Activated T-cell treated with anti-CD3 and anti-CD28 coated beads, Interleukin-2, amount 50 U/mL, for 4 hours (primary cell): ENCODE measurements at regions not wholly inside any gene's neighbourhood (a gene's known extent, or its start where the extent isn't known, plus 50 kb on each side); places are given as distances from the start of the nearest gene placed in this dataset.

Experiments used
- ATAC-seq, 2 donors: fragments of 200-7000 bp; cut with Tn5 transposase; one replicate each; pipeline ENCODE4 v1.10.0; 2021
- DNase-seq: peaks from one replicate; pipeline ENCODE4 v3.0.0-alpha.2; 2020
- H3K27me3 Mint-ChIP-seq: one replicate; pipeline ENCODE4 v1.8.0; 2021; ENCODE audit warnings: low read depth, mixed read lengths
- H3K36me3 Mint-ChIP-seq: one replicate; pipeline ENCODE4 v1.8.0; 2022; ENCODE audit warnings: mixed read lengths; ENCODE audit not compliant: insufficient read depth
- H3K4me1 Mint-ChIP-seq: one replicate; pipeline ENCODE4 v1.8.0; 2021; ENCODE audit warnings: low read depth, mixed read lengths
- H3K4me3 Mint-ChIP-seq: one replicate; pipeline ENCODE4 v1.8.0; 2021; ENCODE audit warnings: mild to moderate bottlenecking, moderate library complexity, mixed read lengths
- H3K9me3 Mint-ChIP-seq: one replicate; pipeline ENCODE4 v1.8.0; 2021; ENCODE audit warnings: mixed read lengths

- H3K4me3 Mint-ChIP-seq, result no peak overlapping the region
- no peaks in the 10 kb centered on the region for H3K36me3 Mint-ChIP-seq
- no peaks in the 10 kb centered on the region for H3K27me3 Mint-ChIP-seq
- no peak for ATAC-seq
- DNase-seq, result no peak
- peaks cover 3% of the 10 kb centered on the region for H3K9me3 Mint-ChIP-seq
- peaks cover 14% of the 10 kb centered on the region for H3K4me1 Mint-ChIP-seq
Measured at GRCh38 chr4:56286763-56287162, 100.5 kb downstream of the AASDH start.

- Mint-ChIP-seq H3K9me3 (peaks cover 4% of the 10 kb centered on the region), H3K36me3 (no peaks in the 10 kb centered on the region)
- ATAC-seq, result no peak
Measured at GRCh38 chr4:56283375-56283774, 103.9 kb downstream of the AASDH start.

GRCh38 chr4:56282004-56282403, 105.3 kb downstream of the AASDH start:
- H3K27me3 Mint-ChIP-seq, result no peaks in the 10 kb centered on the region
- peaks cover 4% of the 10 kb centered on the region for H3K9me3 Mint-ChIP-seq
- no peaks in the 10 kb centered on the region for H3K4me1 Mint-ChIP-seq
- no peak for ATAC-seq
- H3K36me3 Mint-ChIP-seq, result no peaks in the 10 kb centered on the region
- H3K4me3 Mint-ChIP-seq, result no peak overlapping the region
- no peak for DNase-seq

More at GRCh38 chr4:56283375-56283774, 103.9 kb downstream of the AASDH start:
- Mint-ChIP-seq H3K4me1 (no peaks in the 10 kb centered on the region), H3K27me3 (no peaks in the 10 kb centered on the region), H3K4me3 (no peak overlapping the region)
- no peak for DNase-seq

GRCh38 chr4:56276547-56276946, 110.7 kb downstream of the AASDH start:
- Mint-ChIP-seq H3K4me1 (peaks cover 3% of the 10 kb centered on the region), H3K9me3 (peaks cover 4% of the 10 kb centered on the region), H3K4me3 (no peak overlapping the region), H3K36me3 (no peaks in the 10 kb centered on the region), H3K27me3 (peaks cover 17% of the 10 kb centered on the region)
- ATAC-seq (peak; percentile 53 to 75), DNase-seq (no peak)

GRCh38 chr4:56273391-56273790, 113.9 kb downstream of the AASDH start:
- Mint-ChIP-seq H3K36me3 (no peaks in the 10 kb centered on the region), H3K27me3 (peaks cover 23% of the 10 kb centered on the region), H3K4me1 (peaks cover 3% of the 10 kb centered on the region), H3K9me3 (no peaks in the 10 kb centered on the region), H3K4me3 (no peak overlapping the region)
- ATAC-seq (peak in 1 of 2 donors; percentile 18), DNase-seq (no peak)

- ATAC-seq (no peak), DNase-seq (no peak)
- Mint-ChIP-seq H3K27me3 (peaks cover 23% of the 10 kb centered on the region), H3K36me3 (no peaks in the 10 kb centered on the region), H3K4me1 (peaks cover 3% of the 10 kb centered on the region), H3K4me3 (no peak overlapping the region), H3K9me3 (no peaks in the 10 kb centered on the region)
Measured at GRCh38 chr4:56272927-56273326, 114.4 kb downstream of the AASDH start.

- DNase-seq, result no peak
- Mint-ChIP-seq H3K4me1 (peaks cover 3% of the 10 kb centered on the region), H3K36me3 (no peaks in the 10 kb centered on the region), H3K4me3 (no peak overlapping the region), H3K27me3 (peaks cover 23% of the 10 kb centered on the region), H3K9me3 (no peaks in the 10 kb centered on the region)
- no peak for ATAC-seq
Measured at GRCh38 chr4:56272003-56272402, 115.3 kb downstream of the AASDH start.

GRCh38 chr4:56271131-56271530, 116.2 kb downstream of the AASDH start:
- H3K4me3 Mint-ChIP-seq, result no peak overlapping the region
- H3K4me1 Mint-ChIP-seq, result peaks cover 3% of the 10 kb centered on the region
- DNase-seq (no peak), ATAC-seq (no peak)
- H3K27me3 Mint-ChIP-seq, result peaks cover 21% of the 10 kb centered on the region
- H3K9me3 Mint-ChIP-seq, result no peaks in the 10 kb centered on the region
- no peaks in the 10 kb centered on the region for H3K36me3 Mint-ChIP-seq

GRCh38 chr4:56267558-56267957, 119.7 kb downstream of the AASDH start:
- H3K4me3 Mint-ChIP-seq, result no peak overlapping the region
- peaks cover 13% of the 10 kb centered on the region for H3K9me3 Mint-ChIP-seq
- DNase-seq, result no peak
- ATAC-seq, result no peak
- H3K27me3 Mint-ChIP-seq, result peaks cover 8% of the 10 kb centered on the region
- H3K36me3 Mint-ChIP-seq, result peaks cover 3% of the 10 kb centered on the region
- H3K4me1 Mint-ChIP-seq, result no peaks in the 10 kb centered on the region

- Mint-ChIP-seq H3K4me1 (peaks cover 18% of the 10 kb centered on the region), H3K4me3 (no peak overlapping the region), H3K9me3 (peaks cover 13% of the 10 kb centered on the region), H3K27me3 (peaks cover 2% of the 10 kb centered on the region), H3K36me3 (peaks cover 3% of the 10 kb centered on the region)
- ATAC-seq, result no peak
- DNase-seq, result no peak
Measured at GRCh38 chr4:56264873-56265272, 122.4 kb downstream of the AASDH start.

GRCh38 chr4:56261027-56261426, 126.3 kb downstream of the AASDH start:
- DNase-seq (peak; percentile 23), ATAC-seq (peak; percentile 86 to 96)
- Mint-ChIP-seq H3K27me3 (peaks cover 3% of the 10 kb centered on the region), H3K36me3 (peaks cover 3% of the 10 kb centered on the region), H3K4me1 (peaks cover 18% of the 10 kb centered on the region), H3K4me3 (no peak overlapping the region), H3K9me3 (peaks cover 13% of the 10 kb centered on the region)

- no peak overlapping the region for H3K4me3 Mint-ChIP-seq
- H3K9me3 Mint-ChIP-seq, result peaks cover 13% of the 10 kb centered on the region
- ATAC-seq, result no peak
- DNase-seq, result no peak
- peaks cover 3% of the 10 kb centered on the region for H3K27me3 Mint-ChIP-seq
- H3K4me1 Mint-ChIP-seq, result peaks cover 18% of the 10 kb centered on the region
- H3K36me3 Mint-ChIP-seq, result peaks cover 3% of the 10 kb centered on the region
Measured at GRCh38 chr4:56260320-56260719, 127.0 kb downstream of the AASDH start.

GRCh38 chr4:56259655-56260054, 127.6 kb downstream of the AASDH start:
- no peak for ATAC-seq
- Mint-ChIP-seq H3K27me3 (peaks cover 3% of the 10 kb centered on the region), H3K36me3 (peaks cover 3% of the 10 kb centered on the region), H3K4me3 (no peak overlapping the region), H3K9me3 (peaks cover 10% of the 10 kb centered on the region), H3K4me1 (peaks cover 18% of the 10 kb centered on the region)
- DNase-seq, result no peak

- ATAC-seq, result no peak
Measured at GRCh38 chr4:56255820-56256219, 131.5 kb downstream of the AASDH start.

GRCh38 chr4:56253666-56254305, 133.5 kb downstream of the AASDH start:
- DNase-seq, result no peak
- H3K4me3 Mint-ChIP-seq, result no peak overlapping the region

More at GRCh38 chr4:56255820-56256219, 131.5 kb downstream of the AASDH start:
- Mint-ChIP-seq H3K27me3 (peaks cover 12% of the 10 kb centered on the region), H3K36me3 (no peaks in the 10 kb centered on the region), H3K4me1 (peaks cover 6% of the 10 kb centered on the region), H3K4me3 (no peak overlapping the region), H3K9me3 (no peaks in the 10 kb centered on the region)
- no peak for DNase-seq

More at GRCh38 chr4:56253666-56254305, 133.5 kb downstream of the AASDH start:
- no peak for ATAC-seq
- Mint-ChIP-seq H3K4me1 (no peaks in the 10 kb centered on the region), H3K27me3 (peaks cover 9% of the 10 kb centered on the region), H3K9me3 (no peaks in the 10 kb centered on the region), H3K36me3 (no peaks in the 10 kb centered on the region)
